H54 (cell line): ENCODE measurements at regions not wholly inside any gene's neighbourhood (a gene's known extent, or its start where the extent isn't known, plus 50 kb on each side); places are given as distances from the start of the nearest gene placed in this dataset.

ENCODE experiments used
- DNase-seq: peaks from one replicate; pipeline ENCODE4 v3.0.0; 2011; ENCODE audit warnings: low spot score, mixed read lengths; ENCODE audit not compliant: insufficient read length
- FAIRE-seq: peaks from 3 replicates; lab custom pipeline; 2011; peaks lifted over from hg19 to GRCh38; lab: Jason Lieb, UNC
- POLR2A ChIP-seq: IDR thresholded peaks from 2 replicates; pipeline ENCODE4 v1.6.1; 2011; ENCODE audit warnings: low read depth, mild to moderate bottlenecking, low read length

DNA sequence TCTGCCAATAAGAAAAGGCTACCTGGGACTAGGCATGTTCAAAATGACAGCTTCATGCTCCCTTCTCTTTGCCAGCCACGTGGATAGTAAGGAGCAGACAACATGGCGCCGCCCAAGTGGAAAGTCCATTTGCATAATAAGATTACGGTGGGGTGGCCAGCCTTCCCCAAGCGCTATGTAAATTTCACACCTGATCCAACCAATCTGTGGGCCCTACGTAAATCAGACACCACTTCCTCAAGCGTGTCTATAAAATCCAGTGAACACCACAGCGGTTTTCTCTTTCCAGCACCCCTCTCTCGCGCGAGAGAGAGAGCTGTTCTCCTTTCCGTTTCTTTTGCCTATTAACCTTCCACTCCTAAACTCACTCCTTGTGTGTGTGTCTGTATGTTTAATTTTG is 140.3 kb upstream of the ERCC4 start:
- DNase-seq = no peak
- TF ChIP-seq POLR2A = no peak
- no peak for FAIRE-seq

DNA sequence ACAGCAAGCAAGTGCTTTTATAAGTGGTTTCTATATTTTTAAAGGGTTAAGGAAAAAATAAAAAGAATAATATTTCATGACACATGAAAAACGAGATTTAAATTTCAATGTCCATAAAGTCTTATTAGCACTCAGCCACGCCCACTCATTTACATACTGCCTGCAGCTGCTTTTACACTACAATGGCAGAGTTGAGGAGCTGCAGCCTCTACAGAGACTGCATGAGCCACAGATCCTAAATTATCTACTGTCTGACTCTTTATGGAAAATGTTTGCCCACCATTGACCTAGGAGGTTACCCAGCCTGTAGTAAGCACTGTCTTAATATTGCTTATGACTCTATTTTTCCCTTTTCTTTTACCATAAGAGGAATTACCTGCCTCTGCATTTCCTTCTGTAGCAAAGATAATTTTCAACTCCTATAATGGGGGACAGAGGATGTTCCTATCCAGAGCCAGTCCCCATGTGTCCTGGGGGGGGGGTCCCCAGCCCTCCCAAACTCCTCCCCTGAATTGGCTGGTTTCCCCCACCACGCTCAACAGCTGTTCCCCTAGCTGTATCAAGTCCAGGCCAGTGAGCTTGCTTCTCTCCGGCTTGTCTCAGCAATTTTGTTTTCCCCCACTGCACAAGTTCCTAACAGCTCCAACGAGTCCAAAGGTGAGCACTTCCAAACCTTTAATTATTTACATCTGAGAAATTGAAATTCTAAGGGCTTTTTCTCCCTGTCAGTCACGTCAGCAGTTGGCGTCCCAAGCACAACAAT is 139.4 kb upstream of the ERCC4 start:
- DNase-seq (no peak), FAIRE-seq (no peak)
- no peak for TF ChIP-seq POLR2A

DNA sequence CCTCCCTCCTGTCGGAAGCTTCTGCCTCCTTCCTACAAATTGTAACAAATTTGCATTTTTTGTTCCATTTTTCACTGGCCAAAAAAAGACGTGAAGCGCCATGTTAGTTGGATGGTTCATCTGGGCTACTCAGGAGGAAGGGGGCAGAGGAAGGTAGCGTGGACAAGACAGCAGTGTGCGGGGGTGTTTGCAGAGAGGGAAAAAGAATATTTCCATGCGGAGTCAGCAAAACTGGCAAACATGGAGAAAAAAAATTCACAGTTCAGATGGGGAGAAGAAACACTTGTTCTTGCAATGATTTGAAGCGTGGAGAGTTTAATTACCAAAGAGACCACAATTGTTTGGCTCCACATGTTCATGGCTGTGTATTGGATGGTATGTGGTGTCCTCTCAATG is 138.8 kb upstream of the ERCC4 start:
- TF ChIP-seq POLR2A = no peak
- FAIRE-seq = no peak

DNA sequence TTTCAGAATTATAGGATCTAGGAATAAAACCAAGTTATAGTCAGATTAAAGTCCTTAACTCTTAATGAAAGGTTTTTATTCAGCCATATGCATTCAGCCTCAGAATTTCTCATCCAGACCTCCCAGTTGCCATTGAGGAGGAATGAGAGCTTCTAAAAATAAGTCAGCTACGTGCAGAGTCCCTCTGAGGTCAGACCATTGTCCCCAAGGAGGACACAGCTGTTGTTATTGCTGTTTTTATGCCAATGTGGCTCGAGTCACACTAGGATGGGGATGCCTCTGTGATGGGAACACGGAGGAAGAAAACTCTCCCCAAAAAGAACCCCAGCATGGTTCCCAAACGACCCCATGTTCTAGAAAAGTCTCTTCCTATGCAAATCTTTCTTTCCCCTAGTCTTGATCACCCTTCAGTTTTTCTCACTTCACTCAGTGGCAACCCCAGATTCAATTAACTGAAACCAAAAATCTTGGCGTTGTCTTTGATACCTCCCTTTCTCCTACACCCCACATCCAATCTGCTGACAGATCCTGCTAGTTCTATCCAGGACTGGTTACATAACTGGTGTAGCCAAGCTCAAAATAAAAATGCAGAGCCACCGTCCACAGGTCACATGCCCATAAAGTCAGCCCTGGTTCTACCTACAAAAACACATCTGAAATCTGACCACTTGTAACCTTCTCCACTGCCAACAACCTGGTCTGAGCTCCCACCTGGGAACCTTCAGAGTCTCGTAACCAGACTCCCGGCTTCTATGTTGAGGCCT is 138.2 kb upstream of the ERCC4 start:
- TF ChIP-seq POLR2A = no peak
- FAIRE-seq (no peak), DNase-seq (no peak)

More for the DNA sequence above, 138.8 kb upstream of the ERCC4 start:
- DNase-seq = no peak

DNA sequence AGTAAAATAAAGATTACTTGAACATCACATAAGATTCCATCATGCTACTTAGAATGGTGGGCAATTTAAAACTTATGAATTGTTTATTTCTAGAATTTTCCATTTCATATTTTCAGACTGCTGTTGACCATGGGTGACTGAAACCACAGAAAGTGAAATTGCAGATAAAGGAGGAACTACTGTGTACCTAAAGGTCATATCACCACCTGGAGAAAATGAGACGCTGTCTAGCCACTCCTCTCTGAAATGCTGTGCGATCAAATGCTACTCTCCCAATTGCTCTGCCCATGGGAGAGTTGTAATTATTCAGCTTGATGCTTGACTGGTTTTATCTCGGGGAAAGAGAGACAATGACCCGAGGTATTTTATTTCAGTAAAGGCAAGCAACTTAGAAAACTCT is 128.9 kb upstream of the ERCC4 start:
- DNase-seq (no peak), FAIRE-seq (no peak)
- no peak for TF ChIP-seq POLR2A

DNA sequence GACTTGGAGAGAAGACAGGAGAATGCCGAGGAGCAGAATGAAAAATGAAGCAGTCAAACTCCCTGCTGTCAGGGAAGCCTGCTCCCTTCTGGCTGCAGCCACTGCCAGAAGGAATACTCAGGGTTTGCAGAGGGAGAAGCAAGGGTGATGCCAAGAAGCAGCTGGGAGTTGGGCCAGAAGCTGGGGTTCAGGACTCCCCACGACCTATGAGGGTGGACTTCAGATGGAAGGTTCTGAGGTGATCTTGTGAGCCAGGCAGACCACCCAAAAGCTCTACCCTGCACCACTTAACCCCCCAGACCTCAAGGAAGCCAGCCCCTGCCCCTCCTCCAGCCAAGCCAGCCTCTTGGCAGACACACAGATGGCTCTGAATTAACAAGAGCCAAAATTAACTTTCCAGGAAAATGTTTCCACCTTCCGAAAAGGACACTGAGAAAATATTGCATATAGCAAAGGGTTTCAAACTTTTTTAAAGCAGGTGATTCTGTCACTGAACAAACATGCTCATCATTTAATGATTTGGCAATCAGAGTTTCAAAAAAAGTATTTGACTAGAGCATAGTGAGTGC is 126.0 kb upstream of the ERCC4 start:
- DNase-seq = no peak
- FAIRE-seq = no peak
- TF ChIP-seq POLR2A = no peak

DNA sequence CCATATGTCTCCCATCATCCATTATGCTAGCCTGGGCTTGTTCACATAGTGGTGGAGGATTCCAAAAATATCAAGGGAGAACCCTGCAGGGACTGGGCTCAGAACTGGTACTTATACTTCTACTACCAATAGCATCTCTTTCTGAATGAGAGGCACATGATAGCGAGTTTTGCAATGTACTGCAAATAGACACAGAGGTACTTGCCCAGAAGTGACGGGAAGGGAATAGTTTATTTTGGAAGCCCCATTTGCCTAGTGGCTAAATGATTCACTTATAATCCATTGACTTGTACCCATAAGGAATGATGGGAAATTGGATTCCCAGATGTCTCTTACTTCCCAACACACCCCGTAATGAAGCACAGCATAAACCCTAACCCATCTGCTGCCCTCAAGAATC is 124.8 kb upstream of the ERCC4 start:
- FAIRE-seq = no peak

DNA sequence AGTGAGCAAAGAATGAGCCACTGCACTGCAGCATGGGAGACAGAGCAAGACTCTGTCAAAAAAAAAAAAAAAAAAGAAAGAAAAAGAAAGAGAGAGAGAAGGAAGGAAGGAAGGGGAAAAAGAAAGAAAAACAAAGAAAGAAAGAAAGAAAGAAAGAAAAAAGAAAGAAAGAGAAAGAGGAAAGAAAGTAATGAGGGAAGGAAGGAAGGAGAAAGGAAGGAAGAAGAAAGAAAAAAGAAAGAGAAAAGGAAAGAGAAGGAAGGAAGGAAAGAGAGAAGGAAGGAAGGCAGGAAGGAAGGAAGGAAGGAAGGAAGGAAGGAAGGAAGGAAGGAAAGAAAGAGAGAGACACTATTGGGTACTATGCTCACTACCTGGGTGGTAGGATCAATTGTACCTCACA is 122.2 kb upstream of the ERCC4 start:
- FAIRE-seq = no peak
- no peak for TF ChIP-seq POLR2A
- no peak for DNase-seq

More for the DNA sequence above, 124.8 kb upstream of the ERCC4 start:
- no peak for DNase-seq
- no peak for TF ChIP-seq POLR2A

DNA sequence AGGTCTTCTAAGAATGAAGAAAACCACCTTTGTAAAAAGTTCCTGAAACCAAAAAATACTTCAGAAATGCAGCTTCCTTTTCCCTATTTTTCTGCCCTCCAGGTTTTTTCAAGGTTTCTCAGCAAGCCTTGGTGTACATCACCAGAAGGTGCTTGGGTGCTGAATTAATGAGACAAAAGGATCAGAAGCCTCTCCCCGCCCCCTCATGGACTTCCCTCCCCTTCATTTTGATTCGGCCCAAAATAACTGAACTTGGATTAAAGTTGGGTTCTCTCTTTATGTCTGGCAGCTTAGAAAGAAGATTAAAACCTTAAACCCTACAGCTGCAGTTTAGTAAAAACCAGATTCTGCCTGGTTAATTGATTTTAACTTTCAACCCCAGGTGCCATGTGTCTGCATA is 121.7 kb upstream of the ERCC4 start:
- DNase-seq = no peak
- no peak for FAIRE-seq
- TF ChIP-seq POLR2A = no peak

DNA sequence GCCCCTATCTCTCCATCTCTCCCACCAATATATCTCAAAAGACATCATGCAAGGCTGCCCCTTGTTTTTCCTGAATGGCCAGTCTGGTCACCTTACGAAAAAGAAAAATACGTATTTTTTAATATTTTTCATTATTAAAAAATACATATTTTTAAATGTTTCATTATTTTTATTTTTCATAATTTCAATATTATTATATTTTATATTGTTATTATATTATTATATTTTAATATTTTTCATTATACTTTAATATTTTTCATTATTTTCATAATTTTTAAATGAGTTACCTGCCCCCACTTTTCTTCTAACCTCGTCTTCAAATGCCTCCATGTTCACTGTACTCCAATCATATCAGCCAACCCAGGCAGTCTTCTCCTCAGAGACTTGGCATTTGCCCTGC is 116.0 kb upstream of the ERCC4 start:
- no peak for TF ChIP-seq POLR2A
- DNase-seq = no peak
- no peak for FAIRE-seq

DNA sequence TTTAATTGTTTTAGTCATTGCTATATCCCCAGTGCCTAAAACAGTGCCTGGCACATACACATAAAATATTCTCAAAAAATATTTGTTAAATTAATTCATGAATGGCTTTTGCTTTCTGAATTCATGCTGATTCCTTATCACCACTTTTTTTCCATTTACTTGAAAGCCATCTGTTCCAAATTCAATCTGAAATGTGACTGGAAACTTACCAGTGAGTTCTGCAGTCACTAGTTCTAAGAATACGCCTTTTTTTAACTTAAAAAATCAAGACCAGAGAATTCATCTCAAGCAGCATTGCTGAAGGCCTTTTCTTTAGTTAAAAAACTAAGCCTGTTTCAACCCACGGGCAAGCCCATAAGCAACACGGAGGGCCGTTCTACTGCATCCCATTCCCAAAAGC is 114.0 kb upstream of the ERCC4 start:
- DNase-seq (no peak), FAIRE-seq (no peak)
- no peak for TF ChIP-seq POLR2A

DNA sequence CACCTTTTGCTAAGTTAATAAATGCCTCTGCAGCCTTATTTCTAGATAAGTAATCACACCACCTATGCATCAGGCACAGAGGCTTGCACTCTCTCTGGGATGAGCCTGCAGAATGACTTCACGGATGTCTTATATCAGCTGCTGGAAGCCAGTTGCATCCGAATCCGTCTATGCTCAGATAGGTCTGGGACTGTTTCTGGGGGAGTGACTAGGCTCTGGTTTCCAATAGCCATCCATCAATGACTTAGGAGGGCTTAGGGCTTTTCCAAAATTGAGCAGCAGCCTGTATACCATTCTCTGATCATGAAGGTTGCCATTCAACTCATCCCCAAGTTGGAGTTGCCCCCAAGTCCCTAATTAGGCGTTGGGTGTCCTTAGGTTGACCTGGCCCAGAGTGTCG is 113.3 kb upstream of the ERCC4 start:
- DNase-seq (no peak), FAIRE-seq (no peak)
- TF ChIP-seq POLR2A = no peak

DNA sequence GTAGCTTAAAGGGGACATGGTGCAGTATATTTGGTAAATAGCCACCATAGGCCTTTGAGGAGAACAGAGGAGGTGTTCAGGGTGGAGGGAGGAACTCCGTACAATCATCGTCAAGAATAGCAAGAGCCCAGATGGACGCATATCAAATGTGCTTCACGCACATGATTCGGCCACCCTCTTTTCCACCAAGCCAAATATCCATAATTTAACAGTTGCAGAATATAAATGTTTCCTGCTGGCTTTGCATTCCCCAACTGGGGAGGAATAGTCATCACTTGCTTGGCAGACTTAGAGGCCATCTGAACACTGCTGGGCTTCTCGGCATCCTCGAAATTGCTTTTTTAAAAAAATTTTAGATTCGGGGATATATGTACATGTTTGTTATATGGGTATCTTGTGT is 111.9 kb upstream of the ERCC4 start:
- FAIRE-seq (no peak), DNase-seq (no peak)
- TF ChIP-seq POLR2A = no peak

DNA sequence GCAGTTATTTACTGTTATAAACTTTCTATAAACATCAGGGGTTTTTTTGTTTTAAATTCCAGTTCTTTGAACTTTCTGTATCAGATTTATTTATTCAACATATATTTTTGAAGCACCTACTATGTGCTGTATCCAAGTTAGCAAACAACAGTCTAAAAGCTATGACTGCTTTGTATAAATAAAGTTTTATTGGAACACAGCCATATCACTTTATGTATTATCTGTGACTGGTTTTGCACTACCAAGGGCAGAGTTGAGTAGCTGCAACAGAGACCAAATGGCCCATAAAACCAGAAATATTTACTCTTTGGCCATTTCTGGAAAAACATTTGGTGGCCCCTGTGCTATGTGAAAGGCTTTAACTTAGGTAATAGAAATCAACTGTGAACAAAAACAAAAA is 110.2 kb upstream of the ERCC4 start:
- no peak for FAIRE-seq
- no peak for DNase-seq

More for the DNA sequence above, 110.2 kb upstream of the ERCC4 start:
- no peak for TF ChIP-seq POLR2A
